ENCODE measurements at regions not wholly inside any gene's neighbourhood (a gene's known extent, or its start where the extent isn't known, plus 50 kb on each side); places are given as distances from the start of the nearest gene placed in this dataset.

- ATAC-seq (no peak), DNase-seq (no peak)
- H3K4me3 ChIP-seq = no peak overlapping the region
- TF ChIP-seq CTCF (IDR thresholded peaks at IDR 0.05) = no peak
- intact Hi-C loops (cut with DNase I) = no loop called here
- WGBS, 3 donors = 63 to 69% (median 69%) methylated on average over 2 of the region's 2 CpGs
- H3K4me1 ChIP-seq = no peaks in the 10 kb centered on the region
- H3K36me3 ChIP-seq (ENCODE audit: insufficient read depth in 1 of 2, low read depth in 1 of 2) = no peaks in the 10 kb centered on the region
- no peak overlapping the region for H3K27ac ChIP-seq
- no peaks in the 10 kb centered on the region for H3K9me3 ChIP-seq
- H3K27me3 ChIP-seq (ENCODE audit: insufficient read depth in 3 of 3, low read length in 2 of 3) = no peaks in the 10 kb centered on the region
Observed at GRCh38 chr1:69377507-69377906, 190.2 kb upstream of the LRRC7 start.

- TF ChIP-seq CTCF (IDR thresholded peaks at IDR 0.05) = no peak
- Histone ChIP-seq H3K4me1 (no peaks in the 10 kb centered on the region), H3K9me3 (no peaks in the 10 kb centered on the region), H3K27me3 (ENCODE audit: insufficient read depth in 3 of 3, low read length in 2 of 3) (no peaks in the 10 kb centered on the region), H3K27ac (no peak overlapping the region), H3K4me3 (no peak overlapping the region), H3K36me3 (ENCODE audit: insufficient read depth in 1 of 2, low read depth in 1 of 2) (no peaks in the 10 kb centered on the region)
- DNase-seq (no peak), ATAC-seq (no peak)
- intact Hi-C loops (cut with DNase I) = no loop called here
Observed at GRCh38 chr1:69388044-69388443, 179.7 kb upstream of the LRRC7 start.

GRCh38 chr1:69400128-69400527, 167.6 kb upstream of the LRRC7 start:
- WGBS, 3 donors = 70 to 77% (median 76%) methylated on average over 1 of the region's 1 CpG
- H3K27me3 ChIP-seq (ENCODE audit: insufficient read depth in 3 of 3, low read length in 2 of 3) = no peaks in the 10 kb centered on the region
- H3K36me3 ChIP-seq (ENCODE audit: insufficient read depth in 1 of 2, low read depth in 1 of 2) = no peaks in the 10 kb centered on the region
- no peaks in the 10 kb centered on the region for H3K9me3 ChIP-seq
- H3K27ac ChIP-seq = no peak overlapping the region
- no peaks in the 10 kb centered on the region for H3K4me1 ChIP-seq
- no peak for DNase-seq
- ATAC-seq = no peak
- TF ChIP-seq CTCF (IDR thresholded peaks at IDR 0.05) = no peak
- H3K4me3 ChIP-seq = no peak overlapping the region
- intact Hi-C loops (cut with DNase I) = no loop called here

GRCh38 chr1:69401879-69402278, 165.8 kb upstream of the LRRC7 start:
- DNase-seq = no peak
- 83 to 93% (median 90%) methylated on average over 3 of the region's 3 CpGs for WGBS, 3 donors
- H3K9me3 ChIP-seq = no peaks in the 10 kb centered on the region
- H3K36me3 ChIP-seq (ENCODE audit: insufficient read depth in 1 of 2, low read depth in 1 of 2) = no peaks in the 10 kb centered on the region
- H3K4me3 ChIP-seq = no peak overlapping the region
- H3K27ac ChIP-seq = no peak overlapping the region
- no peak for TF ChIP-seq CTCF (IDR thresholded peaks at IDR 0.05)
- ATAC-seq = no peak
- no peaks in the 10 kb centered on the region for H3K4me1 ChIP-seq
- H3K27me3 ChIP-seq (ENCODE audit: insufficient read depth in 3 of 3, low read length in 2 of 3) = no peaks in the 10 kb centered on the region
- intact Hi-C loops (cut with DNase I) = no loop called here

- no peaks in the 10 kb centered on the region for H3K27me3 ChIP-seq (ENCODE audit: insufficient read depth in 3 of 3, low read length in 2 of 3)
- TF ChIP-seq CTCF (IDR thresholded peaks at IDR 0.05) = no peak
- no peak for ATAC-seq
- no peaks in the 10 kb centered on the region for H3K36me3 ChIP-seq (ENCODE audit: insufficient read depth in 1 of 2, low read depth in 1 of 2)
- intact Hi-C loops (cut with DNase I) = no loop called here
- no peaks in the 10 kb centered on the region for H3K4me1 ChIP-seq
- no peak overlapping the region for H3K4me3 ChIP-seq
- H3K9me3 ChIP-seq = no peaks in the 10 kb centered on the region
- 70 to 81% (median 78%) methylated on average over 3 of the region's 3 CpGs for WGBS, 3 donors
- no peak overlapping the region for H3K27ac ChIP-seq
- DNase-seq = no peak
Observed at GRCh38 chr1:69403756-69404320, 163.9 kb upstream of the LRRC7 start.

All from psoas muscle (tissue), 7 donors.